ENCODE measurements at regions not wholly inside any gene's neighbourhood (a gene's known extent, or its start where the extent isn't known, plus 50 kb on each side); places are given as distances from the start of the nearest gene placed in this dataset.

- Histone ChIP-seq H3K27me3 (replicated peaks in 1 of 4; ENCODE audit: control extremely low read depth in 1 of 4, control insufficient read depth in 3 of 4, insufficient read depth in 4 of 4, low read length in 3 of 4) (no peaks in the 10 kb centered on the region), H3K36me3 (replicated peaks in 1 of 2; ENCODE audit: control extremely low read depth in 1 of 2, control insufficient read depth in 1 of 2, extremely low read depth in 1 of 2, insufficient read depth in 2 of 2, low read length in 1 of 2) (no peaks in the 10 kb centered on the region), H3K4me3 (ENCODE audit: control extremely low read depth in 1 of 5, extremely low read depth in 1 of 5, insufficient read depth in 1 of 5, low read depth in 2 of 5, low read length in 4 of 5) (no peak overlapping the region), H3K9me3 (ENCODE audit: control extremely low read depth in 1 of 3, control insufficient read depth in 2 of 3, insufficient read depth in 1 of 3, low read length in 2 of 3) (no peaks in the 10 kb centered on the region), H3K79me2 (ENCODE audit: control insufficient read depth, insufficient read depth, low read length) (no peaks in the 10 kb centered on the region), H4K20me1 (ENCODE audit: control insufficient read depth, insufficient read depth, low read length, poor library complexity, severe bottlenecking) (no peaks in the 10 kb centered on the region), H3K4me2 (replicated peaks; ENCODE audit: low read depth, low read length, poor library complexity, severe bottlenecking) (no peak overlapping the region), H3K27ac (ENCODE audit: low read length in 2 of 2) (no peak overlapping the region), H2AFZ (ENCODE audit: insufficient read depth, low read depth, low read length, poor library complexity, severe bottlenecking) (no peak overlapping the region), H3K4me1 (ENCODE audit: control insufficient read depth in 2 of 2, insufficient read depth in 2 of 2, low read length in 2 of 2) (no peaks in the 10 kb centered on the region), H3K9ac (ENCODE audit: low read length) (no peak overlapping the region)
- Mint-ChIP-seq H3K27me3 (peaks cover 3% of the 10 kb centered on the region), H3K4me3 (no peak overlapping the region), H3K4me1 (no peaks in the 10 kb centered on the region), H3K9me3 (ENCODE audit: insufficient read depth) (peaks cover 8% of the 10 kb centered on the region), H3K27ac (no peak overlapping the region)
- ChIA-PET CTCF (no interaction called here), POLR2A (no interaction called here)
- 70% methylated on average over 6 of the region's 9 CpGs for WGBS (ENCODE audit: insufficient coverage)
- ATAC-seq (ENCODE audit: low read depth) (no peak), DNase-seq (no peak)
- TF ChIP-seq CTCF (IDR thresholded peaks at IDR 0.05), result no peak
- TF ChIP-seq EZH2 (IDR thresholded peaks at IDR 0.05; ENCODE audit: borderline replicate concordance, insufficient read depth, low read depth, low read length, poor library complexity, severe bottlenecking), result no peak
- intact Hi-C loops (cut with micrococcal nuclease), result no loop called here
Observed at GRCh38 chr16:25608002-25608401, 83.8 kb upstream of the HS3ST4 start.

GRCh38 chr16:25606069-25606468 is 85.7 kb upstream of the HS3ST4 start:
- 100% methylated on average over 2 of the region's 6 CpGs for WGBS (ENCODE audit: insufficient coverage)
- peaks cover 3% of the 10 kb centered on the region for H3K27me3 Mint-ChIP-seq
- CTCF ChIA-PET, result no interaction called here

More at GRCh38 chr16:25606069-25606468, 85.7 kb upstream of the HS3ST4 start:
- Mint-ChIP-seq H3K27ac (no peak overlapping the region), H3K9me3 (ENCODE audit: insufficient read depth) (peaks cover 8% of the 10 kb centered on the region), H3K4me3 (no peak overlapping the region), H3K4me1 (no peaks in the 10 kb centered on the region)
- no peak overlapping the region for H2AFZ ChIP-seq (ENCODE audit: insufficient read depth, low read depth, low read length, poor library complexity, severe bottlenecking)
- no peaks in the 10 kb centered on the region for H3K9me3 ChIP-seq (ENCODE audit: control extremely low read depth in 1 of 3, control insufficient read depth in 2 of 3, insufficient read depth in 1 of 3, low read length in 2 of 3)
- ATAC-seq (ENCODE audit: low read depth), result no peak
- POLR2A ChIA-PET, result no interaction called here
- TF ChIP-seq EZH2 (IDR thresholded peaks at IDR 0.05; ENCODE audit: borderline replicate concordance, insufficient read depth, low read depth, low read length, poor library complexity, severe bottlenecking) (no peak), CTCF (IDR thresholded peaks at IDR 0.05) (no peak)
- DNase-seq, result no peak
- no peaks in the 10 kb centered on the region for H3K27me3 ChIP-seq (replicated peaks in 1 of 4; ENCODE audit: control extremely low read depth in 1 of 4, control insufficient read depth in 3 of 4, insufficient read depth in 4 of 4, low read length in 3 of 4)
- no peaks in the 10 kb centered on the region for H3K4me1 ChIP-seq (ENCODE audit: control insufficient read depth in 2 of 2, insufficient read depth in 2 of 2, low read length in 2 of 2)
- no peak overlapping the region for H3K27ac ChIP-seq (ENCODE audit: low read length in 2 of 2)
- no peak overlapping the region for H3K9ac ChIP-seq (ENCODE audit: low read length)
- H3K4me3 ChIP-seq (ENCODE audit: control extremely low read depth in 1 of 5, extremely low read depth in 1 of 5, insufficient read depth in 1 of 5, low read depth in 2 of 5, low read length in 4 of 5), result no peak overlapping the region
- no peaks in the 10 kb centered on the region for H3K79me2 ChIP-seq (ENCODE audit: control insufficient read depth, insufficient read depth, low read length)
- no peaks in the 10 kb centered on the region for H4K20me1 ChIP-seq (ENCODE audit: control insufficient read depth, insufficient read depth, low read length, poor library complexity, severe bottlenecking)
- H3K36me3 ChIP-seq (replicated peaks in 1 of 2; ENCODE audit: control extremely low read depth in 1 of 2, control insufficient read depth in 1 of 2, extremely low read depth in 1 of 2, insufficient read depth in 2 of 2, low read length in 1 of 2), result no peaks in the 10 kb centered on the region
- no peak overlapping the region for H3K4me2 ChIP-seq (replicated peaks; ENCODE audit: low read depth, low read length, poor library complexity, severe bottlenecking)
- intact Hi-C loops (cut with micrococcal nuclease), result no loop called here
